C4-2B (cell line): ENCODE measurements at regions not wholly inside any gene's neighbourhood (a gene's known extent, or its start where the extent isn't known, plus 50 kb on each side); places are given as distances from the start of the nearest gene placed in this dataset.

Source experiments
- ZFX ChIP-seq: fragments of 450-650 bp; IDR thresholded peaks from 2 replicates; pipeline ENCODE4 v1.6.1; 2017
- TF ChIP-seq, protein P1 (sequence below): fragments of 450-650 bp; conservative IDR thresholded peaks from 2 replicates; pipeline ENCODE4 v1.5.1; 2017; ENCODE audit warnings: mild to moderate bottlenecking

DNA sequence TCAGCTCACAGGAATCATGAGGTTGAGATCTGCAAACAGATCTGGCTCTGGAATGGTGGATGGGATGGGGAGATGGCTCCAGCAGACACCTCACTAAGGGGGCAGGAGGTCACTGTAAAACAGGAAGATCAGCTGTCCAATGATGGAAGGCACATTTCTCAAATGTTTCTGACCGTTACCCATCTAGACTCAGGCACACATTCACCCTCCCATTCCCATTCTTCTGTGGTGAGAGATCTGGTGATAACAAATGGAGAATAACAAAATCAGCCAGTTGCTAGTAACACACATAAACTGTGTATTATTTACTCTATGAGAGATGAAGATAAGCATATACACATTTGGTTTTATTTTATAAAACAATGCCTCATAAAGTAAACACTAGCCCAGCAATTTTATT lies 235.9 kb downstream of the TSHZ3 start:
- TF ChIP-seq, protein P1, sequence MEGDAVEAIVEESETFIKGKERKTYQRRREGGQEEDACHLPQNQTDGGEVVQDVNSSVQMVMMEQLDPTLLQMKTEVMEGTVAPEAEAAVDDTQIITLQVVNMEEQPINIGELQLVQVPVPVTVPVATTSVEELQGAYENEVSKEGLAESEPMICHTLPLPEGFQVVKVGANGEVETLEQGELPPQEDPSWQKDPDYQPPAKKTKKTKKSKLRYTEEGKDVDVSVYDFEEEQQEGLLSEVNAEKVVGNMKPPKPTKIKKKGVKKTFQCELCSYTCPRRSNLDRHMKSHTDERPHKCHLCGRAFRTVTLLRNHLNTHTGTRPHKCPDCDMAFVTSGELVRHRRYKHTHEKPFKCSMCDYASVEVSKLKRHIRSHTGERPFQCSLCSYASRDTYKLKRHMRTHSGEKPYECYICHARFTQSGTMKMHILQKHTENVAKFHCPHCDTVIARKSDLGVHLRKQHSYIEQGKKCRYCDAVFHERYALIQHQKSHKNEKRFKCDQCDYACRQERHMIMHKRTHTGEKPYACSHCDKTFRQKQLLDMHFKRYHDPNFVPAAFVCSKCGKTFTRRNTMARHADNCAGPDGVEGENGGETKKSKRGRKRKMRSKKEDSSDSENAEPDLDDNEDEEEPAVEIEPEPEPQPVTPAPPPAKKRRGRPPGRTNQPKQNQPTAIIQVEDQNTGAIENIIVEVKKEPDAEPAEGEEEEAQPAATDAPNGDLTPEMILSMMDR = no peak
- no peak for TF ChIP-seq ZFX
